ENCODE measurements at regions not wholly inside any gene's neighbourhood (a gene's known extent, or its start where the extent isn't known, plus 50 kb on each side); places are given as distances from the start of the nearest gene placed in this dataset.

DNA sequence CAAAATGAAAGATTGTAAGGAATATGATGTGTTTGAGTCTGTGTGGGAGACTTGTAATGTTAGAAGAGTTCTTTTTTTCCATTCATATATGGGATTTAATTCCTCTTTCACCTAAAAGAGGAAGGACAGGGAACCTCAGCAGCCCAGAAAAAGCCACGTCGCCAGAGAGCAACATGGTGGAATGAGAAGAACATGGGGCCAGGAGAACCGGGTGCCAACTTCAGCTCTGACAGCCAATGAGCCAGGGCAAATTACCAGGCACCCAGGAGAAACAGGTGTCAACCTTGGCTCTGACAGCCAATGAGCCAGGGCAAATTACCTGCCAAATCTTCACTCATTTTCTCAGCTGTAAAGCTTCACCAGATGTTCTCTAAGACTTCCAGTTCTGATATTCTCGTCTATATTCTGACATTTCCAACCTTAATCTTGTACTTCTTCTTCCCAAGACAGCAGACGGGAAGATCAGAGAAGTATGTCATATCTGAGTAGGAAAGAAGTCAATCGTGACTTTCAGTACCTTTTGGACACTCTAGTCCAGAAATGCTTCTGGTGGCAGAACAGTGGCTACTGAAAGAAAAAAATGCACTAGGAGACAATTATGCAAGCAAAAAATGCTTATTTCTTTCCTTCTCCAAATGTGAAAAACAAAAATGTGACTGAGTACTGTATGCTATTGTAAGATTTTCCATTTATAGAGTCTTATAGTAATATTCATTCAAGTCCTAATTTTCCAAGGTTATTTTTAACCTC, 79.2 kb upstream of the COL5A2 start:
- H3K4me3 ChIP-seq (ENCODE audit: low read depth, low read length), result no peak overlapping the region
- TF ChIP-seq, protein P1, sequence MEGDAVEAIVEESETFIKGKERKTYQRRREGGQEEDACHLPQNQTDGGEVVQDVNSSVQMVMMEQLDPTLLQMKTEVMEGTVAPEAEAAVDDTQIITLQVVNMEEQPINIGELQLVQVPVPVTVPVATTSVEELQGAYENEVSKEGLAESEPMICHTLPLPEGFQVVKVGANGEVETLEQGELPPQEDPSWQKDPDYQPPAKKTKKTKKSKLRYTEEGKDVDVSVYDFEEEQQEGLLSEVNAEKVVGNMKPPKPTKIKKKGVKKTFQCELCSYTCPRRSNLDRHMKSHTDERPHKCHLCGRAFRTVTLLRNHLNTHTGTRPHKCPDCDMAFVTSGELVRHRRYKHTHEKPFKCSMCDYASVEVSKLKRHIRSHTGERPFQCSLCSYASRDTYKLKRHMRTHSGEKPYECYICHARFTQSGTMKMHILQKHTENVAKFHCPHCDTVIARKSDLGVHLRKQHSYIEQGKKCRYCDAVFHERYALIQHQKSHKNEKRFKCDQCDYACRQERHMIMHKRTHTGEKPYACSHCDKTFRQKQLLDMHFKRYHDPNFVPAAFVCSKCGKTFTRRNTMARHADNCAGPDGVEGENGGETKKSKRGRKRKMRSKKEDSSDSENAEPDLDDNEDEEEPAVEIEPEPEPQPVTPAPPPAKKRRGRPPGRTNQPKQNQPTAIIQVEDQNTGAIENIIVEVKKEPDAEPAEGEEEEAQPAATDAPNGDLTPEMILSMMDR (IDR thresholded peaks at IDR 0.05; ENCODE audit: low read depth, low read length), result no peak

DNA sequence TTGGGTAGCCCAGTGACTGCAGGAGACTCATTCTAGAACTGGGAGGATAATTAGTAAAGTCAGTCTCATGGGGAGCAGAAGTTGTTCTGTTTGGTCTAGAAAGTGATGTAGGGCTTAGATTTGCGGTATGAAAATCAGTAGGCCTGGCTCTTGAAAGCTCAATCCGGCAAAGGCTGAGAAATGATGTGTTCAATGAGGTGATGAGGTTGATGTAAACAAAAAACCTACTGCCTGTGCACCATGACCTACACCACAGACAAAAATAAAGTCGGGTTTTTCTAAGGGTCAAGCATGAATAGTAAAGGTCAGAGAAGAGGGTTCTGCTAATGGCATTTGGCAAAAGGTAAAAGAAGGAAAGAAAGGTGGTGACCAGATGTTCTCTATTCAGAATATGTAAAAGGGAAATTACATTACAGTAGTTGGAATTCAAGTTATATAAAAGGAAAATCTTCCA, 80.8 kb upstream of the COL5A2 start:
- no peak overlapping the region for H3K4me3 ChIP-seq (ENCODE audit: low read depth, low read length)
- TF ChIP-seq, protein P1 (IDR thresholded peaks at IDR 0.05; ENCODE audit: low read depth, low read length), result no peak

DNA sequence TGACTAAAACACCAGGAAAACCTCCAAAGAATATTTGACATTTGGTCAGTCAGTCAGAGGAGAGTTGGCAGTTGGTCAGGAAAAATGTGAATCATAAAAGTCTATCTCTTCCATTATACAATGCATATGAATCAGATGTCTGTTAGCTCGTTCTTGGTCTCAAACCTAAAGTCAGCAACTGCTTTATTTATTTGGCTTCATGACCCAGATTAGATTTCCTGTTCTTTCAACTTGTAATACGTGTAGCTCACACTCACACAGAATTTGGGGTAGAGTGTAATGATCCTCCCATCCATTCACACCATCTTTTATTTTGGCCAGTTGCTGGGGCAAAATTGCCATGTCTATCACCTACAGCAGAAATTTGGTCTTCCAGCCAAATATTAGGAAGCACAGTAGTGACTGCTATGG, 81.9 kb upstream of the COL5A2 start:
- TF ChIP-seq, protein P1 (IDR thresholded peaks at IDR 0.05; ENCODE audit: low read depth, low read length), result no peak

DNA sequence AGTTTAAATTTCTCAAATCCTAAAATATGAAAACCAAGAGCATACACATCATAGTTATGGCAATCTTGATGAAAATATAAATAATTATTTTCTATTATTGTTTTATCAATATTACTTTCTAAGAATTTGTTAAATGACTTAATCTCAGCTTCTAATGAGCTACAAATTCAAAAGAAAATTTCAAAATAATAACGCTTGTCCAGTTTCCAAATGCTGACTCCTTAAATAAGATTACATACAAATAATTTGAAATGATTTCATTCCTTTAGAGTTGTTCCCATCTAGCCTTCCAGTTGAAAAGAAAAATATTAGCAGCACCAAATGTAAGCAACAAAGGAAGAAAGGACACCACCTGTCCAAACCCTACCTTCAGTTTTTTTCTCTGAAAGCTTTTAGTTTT, 82.4 kb upstream of the COL5A2 start:
- TF ChIP-seq, protein P1 (IDR thresholded peaks at IDR 0.05; ENCODE audit: low read depth, low read length), result no peak
- no peak overlapping the region for H3K4me3 ChIP-seq (ENCODE audit: low read depth, low read length)

More for the DNA sequence above, 81.9 kb upstream of the COL5A2 start:
- no peak overlapping the region for H3K4me3 ChIP-seq (ENCODE audit: low read depth, low read length)

DNA sequence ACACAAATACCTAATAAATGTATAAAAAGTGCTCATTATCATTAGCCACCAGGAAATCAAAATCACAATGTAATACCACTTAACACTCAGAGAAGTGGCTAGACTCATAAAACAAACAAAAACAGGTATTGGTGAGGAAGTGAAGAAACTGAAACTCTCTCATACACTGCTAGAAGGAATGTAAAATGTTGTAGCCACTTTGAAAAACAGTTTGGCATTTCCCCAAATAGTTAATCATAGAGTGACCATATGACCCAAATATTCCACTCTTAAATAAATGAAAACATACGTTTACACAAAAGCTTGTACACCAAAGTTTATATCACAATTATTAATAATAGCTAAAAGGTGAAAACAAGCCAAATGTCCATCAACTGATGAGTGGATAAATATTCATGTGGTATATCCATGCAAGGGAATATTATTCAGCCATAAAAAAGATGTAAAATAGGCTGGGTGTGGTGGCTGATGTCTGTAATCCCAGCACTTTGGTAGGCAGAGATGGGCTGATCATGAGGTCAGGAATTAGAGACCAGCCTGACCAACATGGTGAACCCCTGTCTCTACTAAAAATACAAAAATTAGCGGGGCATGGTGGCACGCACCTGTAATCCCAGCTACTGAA, 86.2 kb upstream of the COL5A2 start:
- TF ChIP-seq, protein P1 (IDR thresholded peaks at IDR 0.05; ENCODE audit: low read depth, low read length), result no peak
- no peak overlapping the region for H3K4me3 ChIP-seq (ENCODE audit: low read depth, low read length)

DNA sequence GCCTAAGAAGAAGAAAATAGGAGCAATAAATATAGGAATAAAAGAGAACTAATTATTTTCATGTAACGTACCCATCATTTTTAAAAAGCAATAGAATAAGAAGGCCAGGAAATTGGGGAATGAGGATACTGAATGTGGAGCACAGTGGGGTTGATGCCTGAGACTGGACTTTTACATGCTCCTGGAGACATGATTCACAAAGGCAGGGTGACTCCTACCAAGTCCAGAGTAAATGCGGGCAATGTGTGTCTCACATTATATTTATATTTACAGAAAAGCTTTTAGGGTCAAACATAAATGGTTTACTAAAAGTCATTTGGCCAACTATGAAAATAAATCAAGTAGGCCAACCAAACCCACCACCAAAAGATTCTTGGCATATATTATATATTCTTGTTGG, 87.9 kb upstream of the COL5A2 start:
- H3K4me3 ChIP-seq (ENCODE audit: low read depth, low read length), result no peak overlapping the region
- TF ChIP-seq, protein P1 (IDR thresholded peaks at IDR 0.05; ENCODE audit: low read depth, low read length), result no peak

DNA sequence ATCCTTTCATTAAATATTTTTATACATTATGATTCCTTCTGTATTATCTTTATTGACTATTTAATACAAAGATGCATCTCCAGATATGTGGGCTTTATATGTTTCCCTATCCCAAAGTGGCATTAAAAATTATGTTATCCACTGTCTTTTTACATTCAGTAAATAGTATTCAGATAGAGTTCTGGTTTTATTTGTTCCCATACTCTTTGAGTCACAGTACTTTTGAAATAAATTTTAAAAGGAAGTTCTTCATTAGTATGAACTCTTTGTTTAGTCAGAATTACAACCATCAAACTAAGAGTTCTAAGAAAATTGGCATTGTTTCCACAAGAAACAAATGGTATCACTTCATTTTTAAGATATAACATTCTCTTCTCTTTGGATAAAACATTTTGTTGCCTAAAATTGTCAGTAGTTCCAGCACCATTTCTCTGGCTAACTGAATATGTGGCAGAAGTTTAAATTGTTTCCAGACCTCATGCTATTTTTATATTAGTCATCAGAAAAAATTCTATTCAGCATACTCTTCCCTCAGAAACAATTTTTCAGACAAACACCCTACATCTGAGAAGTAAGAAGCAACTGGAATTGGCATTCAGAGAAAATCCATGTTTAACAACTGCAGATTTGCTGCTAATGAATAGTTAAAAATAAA, 88.5 kb upstream of the COL5A2 start:
- TF ChIP-seq, protein P1 (IDR thresholded peaks at IDR 0.05; ENCODE audit: low read depth, low read length), result no peak
- no peak overlapping the region for H3K4me3 ChIP-seq (ENCODE audit: low read depth, low read length)

Data from WI38 (cell line).